PC-3 (cell line): ENCODE measurements at regions not wholly inside any gene's neighbourhood (a gene's known extent, or its start where the extent isn't known, plus 50 kb on each side); places are given as distances from the start of the nearest gene placed in this dataset.

ENCODE experiments used
- ATAC-seq: fragments of 200-7000 bp; cut with Tn5 transposase; 2 replicates; pipeline ENCODE4 v1.9.1; 2020; ENCODE audit warnings: mild to moderate bottlenecking, moderate library complexity
- BruUV-seq: library from RNA; stranded (reverse); fragments of 400-500 nt; replicated peaks from 2 replicates; lab custom pipeline; 2021; lab: Mats Ljungman, UMichigan
- CTCF ChIA-PET: fragments of 300-600 bp; sonication (Branson Sonifier 250); formaldehyde crosslinking; loops from one replicate; lab custom pipeline; 2022; ENCODE audit warnings: antibody characterized with exemption; lab: Charles Lee
- POLR2A ChIA-PET: fragments of 300-600 bp; sonication (Branson Sonifier 250); formaldehyde crosslinking; loops from one replicate; lab custom pipeline; 2022; ENCODE audit warnings: antibody characterized with exemption; ENCODE audit not compliant: unreplicated experiment; lab: Charles Lee
- DNase-seq: peaks from one replicate; pipeline ENCODE4 v3.0.0-alpha.2; 2015
- H2AFZ ChIP-seq: fragments of 300-600 bp; sonication (generic); 2 replicates; pipeline ENCODE4 v1.6.0; 2016; ENCODE audit warnings: antibody characterized with exemption, low read length
- H3F3A ChIP-seq: fragments of 300-600 bp; sonication (generic); one replicate; pipeline ENCODE4 v1.6.0; 2017; ENCODE audit warnings: antibody characterized with exemption, low read length, control low read depth, mild to moderate bottlenecking; ENCODE audit not compliant: unreplicated experiment
- H3K27ac ChIP-seq: fragments of 300-600 bp; sonication (generic); 2 replicates; pipeline ENCODE4 v1.5.1; 2016; ENCODE audit warnings: mild to moderate bottlenecking, low read length
- H3K27me3 ChIP-seq: fragments of 300-600 bp; sonication (generic); 2 replicates; pipeline ENCODE4 v1.6.1; 2016; ENCODE audit warnings: low read length, mixed read lengths
- H3K36me3 ChIP-seq: fragments of 300-600 bp; sonication (generic); 2 replicates; pipeline ENCODE4 v1.6.1; 2016; ENCODE audit warnings: low read depth, mixed run types, low read length, mixed read lengths
- H3K4me1 ChIP-seq: fragments of 300-600 bp; sonication (generic); 2 replicates; pipeline ENCODE4 v1.5.1; 2016; ENCODE audit warnings: low read length; ENCODE audit not compliant: insufficient read depth
- H3K4me2 ChIP-seq: fragments of 300-600 bp; sonication (generic); 2 replicates; pipeline ENCODE4 v1.6.0; 2016; ENCODE audit warnings: low read length
- H3K4me3 ChIP-seq: fragments of 300-600 bp; sonication (generic); 2 replicates; pipeline ENCODE4 v1.5.1; 2016; ENCODE audit warnings: mild to moderate bottlenecking, low read length, mixed read lengths
- H3K79me2 ChIP-seq: fragments of 300-600 bp; sonication (generic); 2 replicates; pipeline ENCODE4 v1.6.1; 2017; ENCODE audit warnings: low read length, mixed read lengths
- H3K9ac ChIP-seq: fragments of 300-600 bp; sonication (generic); 2 replicates; pipeline ENCODE4 v1.6.0; 2016; ENCODE audit warnings: mild to moderate bottlenecking, low read length
- H3K9me2 ChIP-seq: fragments of 300-600 bp; sonication (generic); replicated peaks from 2 replicates; pipeline ENCODE4 v1.6.1; 2016; ENCODE audit warnings: mixed run types, low read length, mixed read lengths
- H3K9me3 ChIP-seq: fragments of 300-600 bp; sonication (generic); 2 replicates; pipeline ENCODE4 v1.6.1; 2016; ENCODE audit warnings: low read length, mixed read lengths
- H4K20me1 ChIP-seq: fragments of 300-600 bp; sonication (generic); 2 replicates; pipeline ENCODE4 v1.6.1; 2016; ENCODE audit warnings: low read length, mixed read lengths
- EZH2 ChIP-seq: fragments of 300-600 bp; sonication (generic); IDR thresholded peaks from one replicate; pipeline ENCODE4 v1.6.1; 2017; ENCODE audit warnings: antibody characterized with exemption, mild to moderate bottlenecking, low read length; ENCODE audit not compliant: unreplicated experiment
- EZH2phosphoT487 ChIP-seq: fragments of 300-600 bp; sonication (generic); IDR thresholded peaks from 2 replicates; pipeline ENCODE4 v1.6.1; 2018; ENCODE audit warnings: mild to moderate bottlenecking, antibody characterized with exemption, low read length, borderline replicate concordance
- intact Hi-C: fragments of 100-400 bp; cut with micrococcal nuclease; formaldehyde crosslinking; loops from 2 replicates; pipeline ENCODE4 v1.9.0; 2023
- TF ChIP-seq, protein P1 (sequence below): fragments of 300-600 bp; sonication (generic); conservative IDR thresholded peaks from 2 replicates; pipeline ENCODE4 v1.5.1; 2017; ENCODE audit warnings: antibody characterized with exemption, low read depth, mild to moderate bottlenecking, low read length

DNA sequence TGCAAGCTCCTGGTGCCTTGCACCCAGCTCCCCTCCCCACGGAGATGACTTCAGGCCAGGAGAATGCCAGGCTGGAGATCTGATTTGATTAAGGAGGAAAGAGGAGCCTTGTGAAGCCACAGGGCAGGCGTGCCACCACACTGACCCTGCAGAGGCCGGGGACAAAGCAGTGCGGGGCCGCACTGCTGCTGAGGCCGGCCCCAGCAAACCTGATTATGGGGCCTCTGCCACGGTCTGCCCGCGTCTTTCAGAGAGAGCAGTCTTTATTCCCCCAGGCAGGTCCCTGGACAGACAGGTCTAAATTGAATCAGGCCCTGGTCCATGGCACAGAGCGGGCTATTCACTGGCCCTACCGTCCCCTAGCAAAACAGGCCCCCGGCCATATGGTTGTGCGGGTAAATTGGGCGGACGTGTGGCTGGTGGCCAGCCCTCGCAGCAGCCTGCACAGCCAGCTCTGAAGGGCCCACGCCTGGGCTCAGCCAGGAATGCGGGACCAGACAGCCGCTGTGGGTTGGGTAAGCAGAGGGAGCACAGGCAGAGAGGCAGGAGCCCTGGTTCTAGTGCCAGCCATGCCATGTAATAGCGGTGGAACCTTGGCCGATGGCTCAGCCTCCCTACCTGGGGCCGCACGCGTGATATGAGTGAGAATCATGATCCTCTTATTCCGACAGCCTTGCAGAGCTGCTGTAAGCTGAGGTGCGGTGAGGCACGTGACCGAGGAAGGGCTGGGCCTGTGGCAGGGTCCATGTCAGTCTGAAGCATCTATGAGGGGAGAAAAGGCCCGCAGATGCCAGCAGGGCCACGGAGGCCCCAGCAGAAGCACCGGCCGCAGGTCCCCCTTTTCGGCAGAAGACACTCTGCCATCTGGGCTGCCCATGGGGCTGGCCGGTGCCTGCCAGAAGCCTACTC, 97.3 kb upstream of the MYCN start:
- Histone ChIP-seq H3K4me1 (peaks cover 9% of the 10 kb centered on the region; the same call in 1 of the 2 replicates), H3F3A (no peaks in the 10 kb centered on the region), H3K27me3 (no peaks in the 10 kb centered on the region), H4K20me1 (no peaks in the 10 kb centered on the region), H3K9me3 (no peaks in the 10 kb centered on the region), H3K9me2 (no peaks in the 10 kb centered on the region), H3K4me2 (no peak overlapping the region), H3K9ac (no peak overlapping the region), H3K79me2 (no peaks in the 10 kb centered on the region), H3K4me3 (no peak overlapping the region), H3K27ac (no peak overlapping the region), H3K36me3 (no peaks in the 10 kb centered on the region), H2AFZ (no peak overlapping the region)
- TF ChIP-seq EZH2: no peak
- TF ChIP-seq EZH2phosphoT487: no peak
- TF ChIP-seq, protein P1, sequence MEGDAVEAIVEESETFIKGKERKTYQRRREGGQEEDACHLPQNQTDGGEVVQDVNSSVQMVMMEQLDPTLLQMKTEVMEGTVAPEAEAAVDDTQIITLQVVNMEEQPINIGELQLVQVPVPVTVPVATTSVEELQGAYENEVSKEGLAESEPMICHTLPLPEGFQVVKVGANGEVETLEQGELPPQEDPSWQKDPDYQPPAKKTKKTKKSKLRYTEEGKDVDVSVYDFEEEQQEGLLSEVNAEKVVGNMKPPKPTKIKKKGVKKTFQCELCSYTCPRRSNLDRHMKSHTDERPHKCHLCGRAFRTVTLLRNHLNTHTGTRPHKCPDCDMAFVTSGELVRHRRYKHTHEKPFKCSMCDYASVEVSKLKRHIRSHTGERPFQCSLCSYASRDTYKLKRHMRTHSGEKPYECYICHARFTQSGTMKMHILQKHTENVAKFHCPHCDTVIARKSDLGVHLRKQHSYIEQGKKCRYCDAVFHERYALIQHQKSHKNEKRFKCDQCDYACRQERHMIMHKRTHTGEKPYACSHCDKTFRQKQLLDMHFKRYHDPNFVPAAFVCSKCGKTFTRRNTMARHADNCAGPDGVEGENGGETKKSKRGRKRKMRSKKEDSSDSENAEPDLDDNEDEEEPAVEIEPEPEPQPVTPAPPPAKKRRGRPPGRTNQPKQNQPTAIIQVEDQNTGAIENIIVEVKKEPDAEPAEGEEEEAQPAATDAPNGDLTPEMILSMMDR: no peak
- CTCF ChIA-PET: no interaction called here
- no peak for DNase-seq
- no peak for ATAC-seq
- POLR2A ChIA-PET: no interaction called here
- intact Hi-C loops: no loop called here
- BruUV-seq: no TSS peak

DNA sequence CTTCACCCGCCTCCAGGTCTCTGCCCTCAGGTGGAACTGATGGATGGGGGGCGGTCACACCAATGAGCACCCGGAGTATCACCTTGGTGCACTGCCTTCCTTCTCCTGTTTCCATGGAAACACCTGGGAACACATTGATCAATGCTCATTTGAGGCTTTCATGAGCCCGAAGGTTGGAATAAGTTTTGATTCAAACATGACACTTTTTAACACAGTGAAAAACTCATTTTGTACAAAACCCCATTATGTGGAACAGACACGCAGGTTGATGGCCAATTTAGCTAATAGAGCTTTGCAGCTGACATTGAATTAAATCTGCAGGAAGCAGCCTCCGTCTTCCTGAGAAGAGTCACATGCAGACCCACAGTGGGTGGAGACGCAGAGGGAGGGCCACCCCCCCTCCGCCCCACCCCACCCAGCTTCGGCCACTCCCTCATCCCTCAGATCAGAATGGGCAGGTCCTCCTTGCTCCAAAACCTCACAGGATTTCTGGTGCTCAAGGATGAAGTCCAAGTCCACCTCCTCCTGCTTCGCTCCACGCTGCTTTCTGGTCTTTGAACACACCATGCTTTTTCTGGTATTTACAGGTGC, 96.0 kb upstream of the MYCN start:
- Histone ChIP-seq H3K4me3 (no peak overlapping the region), H2AFZ (no peak overlapping the region), H3F3A (no peaks in the 10 kb centered on the region), H3K27ac (no peak overlapping the region), H3K36me3 (no peaks in the 10 kb centered on the region), H3K79me2 (no peaks in the 10 kb centered on the region), H3K9me2 (no peaks in the 10 kb centered on the region), H4K20me1 (no peaks in the 10 kb centered on the region), H3K9me3 (no peaks in the 10 kb centered on the region), H3K4me2 (no peak overlapping the region), H3K27me3 (no peaks in the 10 kb centered on the region), H3K9ac (no peak overlapping the region), H3K4me1 (peaks cover 9% of the 10 kb centered on the region; the same call in 1 of the 2 replicates)
- TF ChIP-seq, protein P1: no peak
- TF ChIP-seq EZH2 (no peak), EZH2phosphoT487 (no peak)
- CTCF ChIA-PET: no interaction called here
- ATAC-seq (no peak), DNase-seq (no peak)
- intact Hi-C loops: no loop called here
- POLR2A ChIA-PET: no interaction called here
- no TSS peak for BruUV-seq

DNA sequence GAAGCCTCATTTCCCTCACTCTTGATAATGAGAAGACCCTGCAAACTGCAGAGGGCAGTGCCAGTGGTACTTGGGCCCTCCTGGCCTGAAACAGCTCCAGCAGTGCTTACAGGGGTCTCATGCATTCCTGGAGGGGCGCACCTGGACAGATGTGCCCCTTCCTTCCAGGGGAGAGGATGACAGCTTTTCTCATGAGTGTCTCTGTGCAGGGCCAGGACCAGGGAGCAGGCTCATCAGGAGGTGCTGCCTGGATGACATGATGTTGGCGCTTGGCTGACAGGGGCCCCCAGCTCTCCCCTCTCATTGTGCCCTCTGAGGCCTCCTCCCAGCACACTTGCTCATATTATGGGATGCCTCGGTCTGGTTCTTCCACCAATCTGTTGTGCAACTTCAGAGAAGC, 95.1 kb upstream of the MYCN start:
- BruUV-seq: no TSS peak
- DNase-seq (no peak), ATAC-seq (no peak)
- Histone ChIP-seq H3K4me3 (no peak overlapping the region), H3K4me1 (peaks cover 3% of the 10 kb centered on the region; the same call in 1 of the 2 replicates), H2AFZ (no peak overlapping the region), H3K9me2 (no peaks in the 10 kb centered on the region), H3K27ac (no peak overlapping the region), H3K9me3 (no peaks in the 10 kb centered on the region), H3K36me3 (no peaks in the 10 kb centered on the region), H3K4me2 (no peak overlapping the region), H4K20me1 (no peaks in the 10 kb centered on the region), H3K27me3 (no peaks in the 10 kb centered on the region), H3K9ac (no peak overlapping the region), H3F3A (no peaks in the 10 kb centered on the region), H3K79me2 (no peaks in the 10 kb centered on the region)
- TF ChIP-seq, protein P1: no peak
- TF ChIP-seq EZH2: no peak
- TF ChIP-seq EZH2phosphoT487: no peak
- ChIA-PET CTCF (no interaction called here), POLR2A (no interaction called here)
- intact Hi-C loops: no loop called here
